Gastrocnemius medialis (tissue), 4 donors: ENCODE measurements at regions not wholly inside any gene's neighbourhood (a gene's known extent, or its start where the extent isn't known, plus 50 kb on each side); places are given as distances from the start of the nearest gene placed in this dataset.

ENCODE experiments used
- CTCF ChIP-seq, 5 experiments: fragments of 450-650 bp in 3 of 5; fragments of 200-600 bp in 2 of 5; sonication (generic) in 2 of 5; IDR thresholded peaks in 4 of 5; conservative IDR thresholded peaks in 1 of 5; 1 replicate in 4 of 5; 2 replicates in 1 of 5; pipeline ENCODE4 v1.5.1; 2016 to 2019; ENCODE audit warnings: antibody characterized with exemption in 5 of 5, mild to moderate bottlenecking in 3 of 5, moderate library complexity in 3 of 5
- POLR2A ChIP-seq, 2 donors: fragments of 450-650 bp; IDR thresholded peaks; one replicate each; pipeline ENCODE4 v1.6.1; 2017; ENCODE audit warnings: antibody characterized with exemption in 2 of 2, mild to moderate bottlenecking in 2 of 2, moderate library complexity in 2 of 2

- no peak for TF ChIP-seq CTCF (IDR thresholded peaks at IDR 0.05 in 4 of 5, conservative IDR thresholded peaks at IDR 0.05 in 1 of 5)
- no peak for TF ChIP-seq POLR2A (IDR thresholded peaks at IDR 0.05)
Measured at GRCh38 chr1:70671006-70671405, 259.9 kb downstream of the CTH start.
